Stimulated activated CD4-positive, alpha-beta T cell treated with anti-CD3 and anti-CD28 coated beads, TNF-alpha, amount 100 ng/mL, for 4 hours (primary cell): ENCODE measurements at regions not wholly inside any gene's neighbourhood (a gene's known extent, or its start where the extent isn't known, plus 50 kb on each side); places are given as distances from the start of the nearest gene placed in this dataset.
"Not testable (repeated sequence)": the region's sequence is repeated elsewhere in the genome, so short reads cannot be mapped to it uniquely, and the experiment has no call there.

ENCODE experiments used
- DNase-seq, 3 experiments: peaks; one replicate each; pipeline ENCODE4 v3.0.0-alpha.2; 2020; ENCODE audit warnings: low read depth in 3 of 3

GRCh38 chr4:188660796-188661195 lies 521.6 kb downstream of the TRIML1 start:
- DNase-seq = no peak

DNA sequence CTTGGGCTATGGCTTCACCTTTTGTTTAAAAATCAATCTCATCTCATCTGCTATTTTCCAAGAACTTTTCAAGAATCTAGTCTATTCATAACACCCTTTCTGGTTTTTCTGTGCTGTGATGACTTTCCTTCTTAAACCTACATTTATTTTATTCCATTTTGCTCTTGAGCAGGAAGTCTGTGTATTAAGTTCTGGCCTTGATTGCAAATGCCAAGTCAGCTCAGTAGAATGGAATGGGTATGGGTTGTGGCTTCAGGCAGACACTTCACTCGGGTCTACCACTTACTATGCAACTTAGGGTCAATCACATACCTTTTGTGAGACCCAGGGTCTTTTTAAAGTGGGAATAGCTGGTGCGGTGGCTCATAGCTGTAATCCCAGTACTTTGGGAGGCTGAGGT lies 522.3 kb downstream of the TRIML1 start:
- DNase-seq = no peak

- no peak for DNase-seq
These were observed 524.1 kb downstream of the TRIML1 start for GRCh38 chr4:188663369-188663768.

DNA sequence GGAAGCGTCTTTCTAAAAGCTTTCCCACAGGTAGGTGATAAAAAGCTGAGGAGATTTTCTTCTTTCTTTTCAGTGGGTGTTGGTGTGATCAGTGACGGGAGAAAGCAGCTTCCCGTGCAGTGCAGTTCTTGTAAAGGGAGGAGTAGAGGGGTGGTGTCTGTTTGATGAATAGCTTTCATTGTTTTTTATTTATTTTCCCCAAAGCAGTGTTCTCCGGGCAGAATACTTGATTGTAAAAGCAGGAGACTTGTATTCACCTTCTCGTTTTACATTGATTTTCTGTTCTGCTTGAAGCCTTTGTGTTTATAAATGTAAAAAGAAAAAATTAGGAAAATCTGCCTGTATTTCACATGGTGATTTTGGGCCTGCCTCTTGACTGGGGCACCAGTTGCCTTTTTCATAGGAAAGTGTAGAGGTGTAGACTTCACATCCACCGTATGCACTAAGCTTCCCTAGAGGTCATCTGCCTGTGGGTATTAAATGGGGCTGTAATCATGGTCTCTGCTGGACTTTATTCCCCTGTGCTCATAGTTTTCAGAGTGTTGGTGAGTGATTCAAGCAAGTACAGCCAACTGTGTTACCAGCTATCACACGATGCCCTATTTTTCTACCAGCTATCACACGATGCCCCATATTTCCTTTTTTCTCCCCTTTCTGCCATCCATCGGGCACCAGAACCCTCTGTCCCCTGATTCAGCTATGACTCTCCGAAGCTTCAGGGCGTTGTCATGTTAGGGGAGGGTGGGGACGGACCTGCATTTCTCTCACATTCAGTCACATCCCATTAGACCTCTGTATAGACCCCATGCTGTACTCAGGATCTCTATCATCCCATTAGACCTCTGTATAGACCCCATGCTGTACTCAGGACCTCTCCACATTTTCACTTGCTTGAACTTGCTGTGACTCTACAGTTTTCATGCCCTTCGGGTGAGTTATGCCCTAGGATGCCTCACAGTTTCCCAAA lies 526.5 kb downstream of the TRIML1 start:
- DNase-seq = no peak

- DNase-seq = not testable (repeated sequence)
These were observed 539.5 kb downstream of the TRIML1 start for GRCh38 chr4:188678691-188679090.

DNA sequence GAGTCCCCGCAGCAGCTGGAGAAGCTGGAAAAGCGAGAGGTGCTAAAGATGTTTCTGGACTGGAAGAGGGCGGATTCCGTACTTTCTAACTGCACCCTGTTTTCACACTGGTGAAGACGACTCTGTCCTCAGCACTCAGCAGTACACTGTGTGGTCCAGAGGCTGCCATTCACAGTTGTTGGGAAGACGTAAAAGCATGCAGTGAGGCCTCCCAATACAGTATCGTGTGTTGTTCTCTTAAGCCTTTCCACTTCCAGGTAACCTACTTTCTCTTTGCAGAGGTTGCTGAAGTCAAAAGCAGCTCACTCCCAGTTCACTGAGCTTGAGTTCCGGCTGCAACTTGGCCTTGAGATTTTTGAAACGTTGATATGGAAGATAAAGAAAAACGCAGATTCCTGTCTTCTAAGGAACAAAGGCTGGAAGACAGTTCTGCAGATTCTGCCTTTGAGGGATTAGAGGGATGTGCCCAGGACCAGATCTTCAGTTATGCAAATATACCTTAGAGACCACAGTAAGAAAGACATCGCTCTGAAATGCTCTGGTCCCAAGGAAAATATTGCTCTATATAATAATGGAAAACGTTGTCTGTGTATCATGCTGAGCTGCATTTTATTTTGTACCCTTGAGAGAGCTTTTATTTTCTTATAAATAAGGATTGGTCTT lies 540.9 kb downstream of the TRIML1 start:
- DNase-seq = no peak

DNA sequence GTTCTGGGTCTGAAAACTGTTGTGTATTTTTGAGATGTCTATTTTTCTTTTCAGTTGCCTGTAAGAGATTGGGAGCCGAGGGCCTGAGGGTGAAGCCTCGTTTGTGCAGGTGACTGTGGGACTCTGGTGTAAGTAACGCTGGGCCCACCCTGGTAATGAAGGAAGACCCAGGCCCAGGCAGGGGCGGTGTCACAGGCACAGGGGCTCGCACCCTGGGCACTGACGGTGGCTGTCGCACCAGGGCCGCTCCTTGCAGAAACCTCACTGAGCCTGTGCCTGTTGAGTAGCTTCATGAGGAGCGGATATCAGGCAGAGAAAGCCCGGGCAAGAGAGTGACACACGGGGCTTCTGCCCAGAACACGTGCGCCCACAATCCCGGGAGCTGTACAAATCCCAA lies 541.4 kb downstream of the TRIML1 start:
- no peak for DNase-seq

- DNase-seq = no peak
These were observed 543.1 kb downstream of the TRIML1 start for GRCh38 chr4:188682321-188682720.

GRCh38 chr4:188683571-188683970 lies 544.3 kb downstream of the TRIML1 start:
- no peak for DNase-seq

DNA sequence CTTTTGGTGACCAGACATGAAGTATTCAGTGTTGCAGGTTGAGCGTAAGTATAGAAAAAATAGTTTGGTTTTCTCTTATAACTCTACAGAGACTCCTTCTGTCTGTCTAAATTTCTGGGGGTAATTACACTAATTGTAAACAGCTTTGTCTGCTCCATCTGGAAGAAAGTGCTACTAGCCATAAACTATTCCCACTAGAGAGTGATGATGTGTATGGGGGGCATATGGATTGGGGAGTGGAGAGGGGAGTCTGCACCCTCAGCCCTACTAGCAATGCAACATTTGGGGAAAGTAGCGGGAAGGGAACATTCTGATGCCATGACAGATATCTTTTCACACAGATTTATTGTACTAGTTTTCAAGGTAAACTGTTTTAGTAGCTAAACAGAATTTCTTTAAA lies 549.7 kb downstream of the TRIML1 start:
- DNase-seq = no peak

DNA sequence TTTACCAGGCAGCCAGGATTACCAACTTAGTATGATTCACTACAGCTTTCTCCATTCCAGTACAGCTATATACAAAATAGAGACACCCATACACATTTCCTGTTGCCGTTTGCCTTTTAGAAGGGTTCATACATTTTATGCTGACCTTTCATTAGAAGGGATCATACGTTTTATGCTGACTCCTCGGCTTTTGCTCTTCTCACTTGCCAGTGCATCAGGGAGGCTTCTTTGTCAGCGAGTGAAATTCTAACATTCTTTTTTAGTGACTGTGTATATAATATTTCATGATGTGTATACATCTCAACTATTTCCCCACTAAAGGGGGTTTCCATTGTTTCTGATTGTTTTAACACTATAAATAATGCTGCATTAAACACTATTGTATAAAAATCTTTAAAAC lies 552.6 kb downstream of the TRIML1 start:
- no peak for DNase-seq

- no peak for DNase-seq
These were observed 556.0 kb downstream of the TRIML1 start for GRCh38 chr4:188695261-188695660.

GRCh38 chr4:188697243-188697642 lies 558.0 kb downstream of the TRIML1 start:
- no peak for DNase-seq

- DNase-seq = no peak
These were observed 562.7 kb downstream of the TRIML1 start for GRCh38 chr4:188701952-188702351.

DNA sequence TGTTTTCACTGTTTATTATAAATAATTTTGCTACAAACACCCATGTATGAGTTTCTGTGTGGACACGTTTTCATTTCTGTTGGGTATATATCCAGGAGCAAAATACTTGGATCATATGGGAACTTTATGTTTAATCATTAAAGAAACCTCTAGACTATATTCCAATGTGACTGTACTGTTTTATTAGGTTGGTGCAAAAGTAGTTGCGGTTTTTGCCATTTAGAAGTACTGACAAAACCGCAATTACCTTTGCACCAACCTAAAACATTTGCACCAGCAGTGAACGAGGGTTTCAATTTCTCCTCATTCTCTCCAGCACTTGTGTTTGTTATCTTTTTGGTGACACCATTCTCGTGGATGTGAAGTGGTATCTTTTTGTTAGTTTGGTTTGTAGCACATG lies 565.0 kb downstream of the TRIML1 start:
- no peak for DNase-seq

DNA sequence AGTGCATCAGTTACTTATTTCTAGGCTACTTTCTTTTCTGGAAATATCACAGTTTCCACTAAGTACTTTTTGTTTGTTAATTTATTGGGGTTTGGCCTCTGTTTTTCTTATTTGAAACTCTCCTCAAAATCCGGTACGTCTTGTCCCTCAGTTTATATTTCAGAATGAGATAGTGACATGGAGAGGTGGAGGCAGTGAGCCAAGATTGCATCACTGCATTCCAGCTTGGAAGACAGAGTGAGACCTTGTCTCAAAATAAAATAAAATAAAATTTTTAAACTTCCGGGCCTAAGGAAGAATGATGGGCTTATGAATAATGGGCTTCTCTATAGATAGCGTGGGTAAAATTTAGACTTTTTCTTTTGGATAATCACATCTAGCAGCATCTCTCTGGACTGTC lies 567.8 kb downstream of the TRIML1 start:
- DNase-seq = no peak

DNA sequence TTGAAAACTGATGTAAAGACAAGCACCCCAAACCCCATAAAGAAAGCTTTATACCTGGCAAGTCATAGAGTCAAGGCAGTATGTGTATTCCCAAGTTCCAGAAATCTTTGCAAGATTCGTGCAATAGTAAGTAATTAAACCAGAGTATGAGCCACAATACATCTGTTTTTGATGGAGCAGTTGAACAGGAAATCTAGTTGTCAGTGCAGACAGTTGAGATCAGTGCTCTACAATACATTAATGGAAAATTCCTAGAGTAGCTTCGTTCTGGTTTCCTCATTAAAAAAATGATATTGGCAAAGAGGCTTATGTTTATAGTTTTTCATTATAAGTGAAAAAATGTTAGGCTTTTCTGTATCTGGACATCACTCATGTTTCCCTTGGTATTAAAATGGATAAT lies 575.3 kb downstream of the TRIML1 start:
- DNase-seq = no peak

DNA sequence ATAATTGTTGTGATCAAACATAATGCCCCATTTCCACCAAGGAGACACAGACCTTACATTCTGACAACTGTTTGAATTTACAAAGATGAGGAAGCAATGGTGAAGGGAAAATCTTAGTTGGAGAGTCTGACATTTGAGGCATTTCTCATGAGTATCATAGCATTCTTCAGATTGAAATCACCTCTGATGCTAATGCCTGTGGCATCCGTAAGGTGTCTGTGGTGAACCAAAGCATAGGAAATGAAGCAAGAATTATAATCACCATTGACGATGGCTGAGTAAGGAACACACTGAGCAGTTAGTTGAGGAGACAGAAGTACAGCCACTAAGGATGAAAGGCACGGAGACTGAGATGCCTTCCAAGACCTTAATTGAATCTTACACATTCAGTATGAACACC lies 575.7 kb downstream of the TRIML1 start:
- no peak for DNase-seq

DNA sequence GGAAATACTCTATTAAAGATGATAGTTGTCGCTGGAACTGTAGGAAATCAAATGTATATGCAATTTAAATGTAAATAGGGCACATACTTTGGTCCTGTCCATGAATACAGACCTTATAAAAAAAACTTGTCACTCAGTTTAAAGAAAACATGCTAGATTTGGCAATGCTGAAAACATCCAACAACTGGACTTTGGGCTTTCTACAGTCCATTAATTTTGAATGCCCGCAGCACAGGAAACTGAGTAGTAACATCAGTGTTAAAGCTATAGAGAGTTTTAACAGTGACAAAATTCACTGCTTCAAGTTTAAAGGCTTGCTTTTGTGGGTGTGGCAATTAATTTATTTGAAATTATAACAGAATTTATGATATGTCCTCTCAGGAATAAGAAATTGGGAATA lies 578.4 kb downstream of the TRIML1 start:
- DNase-seq = no peak

DNA sequence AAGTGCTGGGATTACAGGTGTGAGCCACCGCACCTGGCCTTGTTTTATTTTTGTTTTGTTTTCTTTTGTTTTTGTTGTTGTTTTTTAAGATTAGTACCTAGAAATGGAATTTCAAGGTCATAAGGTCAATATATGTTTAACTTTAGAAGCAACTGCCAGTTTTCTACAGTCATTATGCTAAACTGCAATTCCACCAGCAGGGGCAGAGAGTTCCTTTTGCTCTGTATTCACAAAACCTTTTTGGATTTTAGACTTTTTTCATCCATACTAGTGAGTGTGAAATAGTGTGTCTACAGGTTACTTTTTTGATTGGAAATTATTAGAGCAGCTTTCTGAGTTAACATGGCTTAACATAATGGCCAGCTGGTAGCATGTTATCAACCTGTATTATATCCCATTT lies 580.6 kb downstream of the TRIML1 start:
- DNase-seq = no peak

DNA sequence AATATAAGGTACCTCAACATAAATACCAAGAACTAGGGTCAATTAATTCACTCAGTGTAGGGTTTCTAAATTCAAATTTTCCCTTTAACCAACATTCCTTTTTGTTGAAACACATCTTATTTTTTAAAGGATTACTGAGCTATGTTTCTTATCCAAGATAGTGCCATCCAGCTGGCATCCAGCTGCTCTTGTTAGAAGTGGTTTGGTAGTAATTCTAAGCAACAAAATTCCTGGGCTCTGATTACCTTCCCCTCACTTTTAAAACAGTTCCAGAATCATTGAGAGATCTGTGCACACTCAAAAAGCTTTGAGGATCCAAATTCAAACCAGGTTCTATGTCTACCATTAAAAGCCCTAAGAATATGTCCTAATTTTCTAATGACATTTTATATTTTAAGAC lies 583.7 kb downstream of the TRIML1 start:
- DNase-seq = no peak

DNA sequence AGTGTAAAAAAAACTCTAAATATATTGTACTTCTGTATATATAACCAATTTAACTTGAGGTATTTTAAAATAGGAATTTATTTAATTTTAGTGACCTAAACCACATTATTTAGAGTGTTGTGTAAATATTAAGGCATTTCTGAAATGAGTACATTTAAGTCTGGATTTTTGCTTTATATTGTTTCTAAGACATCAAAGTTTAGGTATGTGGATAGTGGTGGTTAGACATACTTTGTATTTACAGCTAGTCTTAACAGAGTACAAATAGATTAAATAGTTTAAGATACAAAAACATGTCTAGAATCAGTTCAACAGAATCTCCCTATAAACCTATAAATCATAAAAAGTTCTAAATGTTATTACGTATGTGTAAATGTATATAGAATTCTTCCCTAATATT lies 588.5 kb downstream of the TRIML1 start:
- no peak for DNase-seq

DNA sequence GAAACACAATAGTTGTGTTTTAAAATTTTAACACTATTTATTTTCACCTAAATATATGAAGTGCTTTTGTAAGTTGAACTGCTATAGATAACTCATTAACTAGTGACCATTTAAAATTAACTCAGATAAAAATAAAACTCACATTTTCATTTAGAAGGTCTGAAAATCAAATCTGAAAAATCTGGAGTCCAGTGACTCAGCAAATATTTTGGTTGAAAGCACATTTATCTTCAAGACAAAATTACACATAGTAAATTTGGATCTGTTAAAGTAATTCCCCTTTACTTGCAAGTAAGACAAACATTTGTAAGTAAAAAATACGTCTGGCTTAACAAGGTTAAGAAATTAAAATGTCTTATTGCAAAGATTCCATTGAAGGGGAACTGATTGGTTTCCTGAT lies 589.1 kb downstream of the TRIML1 start:
- no peak for DNase-seq
